H9 (cell line): ENCODE measurements at regions not wholly inside any gene's neighbourhood (a gene's known extent, or its start where the extent isn't known, plus 50 kb on each side); places are given as distances from the start of the nearest gene placed in this dataset.

ENCODE experiments used
- DNase-seq: peaks from one replicate; pipeline ENCODE4 v3.0.0-alpha.2; 2017
- H2AFZ ChIP-seq: one replicate; pipeline ENCODE4 v1.6.1; 2013; ENCODE audit warnings: mild to moderate bottlenecking, low read length, control low read depth, moderate library complexity
- H2AK5ac ChIP-seq: 2 replicates; pipeline ENCODE4 v1.6.1; 2013; ENCODE audit warnings: low read length, control low read depth, mixed read lengths; ENCODE audit not compliant: insufficient read length
- H2BK120ac ChIP-seq: one replicate; pipeline ENCODE4 v1.6.1; 2013; ENCODE audit warnings: low read depth, mild to moderate bottlenecking, low read length, control low read depth, inconsistent platforms; ENCODE audit not compliant: poor library complexity, severe bottlenecking
- H2BK12ac ChIP-seq: 2 replicates; pipeline ENCODE4 v1.6.1; 2013; ENCODE audit warnings: low read length, control low read depth, mixed read lengths, low read depth; ENCODE audit not compliant: insufficient read length
- H2BK15ac ChIP-seq: 2 replicates; pipeline ENCODE4 v1.6.1; 2013; ENCODE audit warnings: low read depth, low read length, control low read depth
- H2BK20ac ChIP-seq: one replicate; pipeline ENCODE4 v1.6.1; 2013; ENCODE audit warnings: low read depth, mild to moderate bottlenecking, low read length, control low read depth, inconsistent platforms; ENCODE audit not compliant: poor library complexity, severe bottlenecking
- H2BK5ac ChIP-seq: 2 replicates; pipeline ENCODE4 v1.6.1; 2013; ENCODE audit warnings: low read length, control low read depth, mixed read lengths; ENCODE audit not compliant: insufficient read length
- H3K14ac ChIP-seq: 2 replicates; pipeline ENCODE4 v1.6.1; 2013; ENCODE audit warnings: low read length, control low read depth; ENCODE audit not compliant: insufficient read depth
- H3K18ac ChIP-seq: 2 replicates; pipeline ENCODE4 v1.6.1; 2013; ENCODE audit warnings: low read depth, mild to moderate bottlenecking, mixed read lengths, low read length, control low read depth; ENCODE audit not compliant: insufficient read length
- H3K23ac ChIP-seq: 2 replicates; pipeline ENCODE4 v1.6.1; 2013; ENCODE audit warnings: low read length, control low read depth, mixed read lengths, low read depth; ENCODE audit not compliant: insufficient read length
- H3K23me2 ChIP-seq: 2 replicates; pipeline ENCODE4 v1.6.1; 2013; ENCODE audit warnings: low read depth, mild to moderate bottlenecking, mixed read lengths, low read length, control low read depth; ENCODE audit not compliant: insufficient read length, poor library complexity, severe bottlenecking
- H3K27ac ChIP-seq: 2 replicates; pipeline ENCODE4 v1.5.1; 2013; ENCODE audit warnings: low read length, control low read depth, mixed read lengths, low read depth; ENCODE audit not compliant: insufficient read length
- H3K27me3 ChIP-seq: 2 replicates; pipeline ENCODE4 v1.6.1; 2013; ENCODE audit warnings: low read length, control low read depth, inconsistent platforms; ENCODE audit not compliant: insufficient read depth
- H3K4ac ChIP-seq: 2 replicates; pipeline ENCODE4 v1.6.1; 2013; ENCODE audit warnings: low read depth, mild to moderate bottlenecking, control low read depth, inconsistent platforms, low read length, moderate library complexity
- H3K4me1 ChIP-seq: 2 replicates; pipeline ENCODE4 v1.6.1; 2013; ENCODE audit warnings: low read length, control low read depth, inconsistent platforms; ENCODE audit not compliant: insufficient read depth
- H3K4me2 ChIP-seq: 2 replicates; pipeline ENCODE4 v1.6.1; 2013; ENCODE audit warnings: low read length, control low read depth, mixed read lengths; ENCODE audit not compliant: insufficient read length, insufficient read depth
- H3K56ac ChIP-seq: 2 replicates; pipeline ENCODE4 v1.6.1; 2013; ENCODE audit warnings: low read depth, mild to moderate bottlenecking, mixed read lengths, low read length, control low read depth; ENCODE audit not compliant: insufficient read length
- H3K79me1 ChIP-seq: 2 replicates; pipeline ENCODE4 v1.6.1; 2013; ENCODE audit warnings: low read depth, mild to moderate bottlenecking, moderate library complexity, low read length, control low read depth, inconsistent platforms; ENCODE audit not compliant: insufficient read depth, poor library complexity, severe bottlenecking
- H3K79me2 ChIP-seq: 2 replicates; pipeline ENCODE4 v1.6.1; 2013; ENCODE audit warnings: low read length, control low read depth, inconsistent platforms; ENCODE audit not compliant: insufficient read depth
- H3K9ac ChIP-seq: 2 replicates; pipeline ENCODE4 v1.6.1; 2013; ENCODE audit warnings: low read length, control low read depth, mixed read lengths; ENCODE audit not compliant: insufficient read length; ENCODE audit errors: extremely low read depth
- H3K9me3 ChIP-seq: one replicate; pipeline ENCODE4 v1.6.1; 2013; ENCODE audit warnings: low read depth, low read length, inconsistent platforms; ENCODE audit not compliant: control insufficient read depth
- H3T11ph ChIP-seq: one replicate; pipeline ENCODE4 v1.6.1; 2013; ENCODE audit warnings: mild to moderate bottlenecking, low read length, control low read depth, inconsistent platforms
- H4K20me1 ChIP-seq: one replicate; pipeline ENCODE4 v1.6.1; 2013; ENCODE audit not compliant: control insufficient read depth, insufficient read length, insufficient read depth
- H4K5ac ChIP-seq: 2 replicates; pipeline ENCODE4 v1.6.1; 2013; ENCODE audit warnings: low read depth, mild to moderate bottlenecking, mixed read lengths, low read length, control low read depth; ENCODE audit not compliant: insufficient read length
- H4K8ac ChIP-seq: replicated peaks from 2 replicates; pipeline ENCODE4 v1.6.1; 2013; ENCODE audit warnings: low read length, control low read depth, mixed read lengths, low read depth; ENCODE audit not compliant: insufficient read length
- H4K91ac ChIP-seq: 2 replicates; pipeline ENCODE4 v1.6.1; 2013; ENCODE audit warnings: low read depth, mild to moderate bottlenecking, moderate library complexity, mixed read lengths, low read length, control low read depth; ENCODE audit not compliant: insufficient read length
- H3K27ac Mint-ChIP-seq, 3 experiments: 2 replicates in 2 of 3; 3 replicates in 1 of 3; pipeline ENCODE4 v1.8.0; 2020 to 2021; ENCODE audit warnings: mixed read lengths in 3 of 3, mild to moderate bottlenecking in 1 of 3, moderate library complexity in 1 of 3
- H3K27me3 Mint-ChIP-seq: 2 replicates; pipeline ENCODE4 v1.8.0; 2021; ENCODE audit warnings: low read depth, mild to moderate bottlenecking, moderate library complexity, mixed read lengths
- H3K36me3 Mint-ChIP-seq, 3 experiments: 2 replicates in 2 of 3; 3 replicates in 1 of 3; pipeline ENCODE4 v1.8.0; 2020 to 2021; ENCODE audit warnings: low read depth in 3 of 3, mixed read lengths in 3 of 3; ENCODE audit not compliant: insufficient read depth in 1 of 3
- H3K4me1 Mint-ChIP-seq, 2 experiments: 2 replicates each; pipeline ENCODE4 v1.8.0; 2020; ENCODE audit warnings: mixed read lengths in 2 of 2
- H3K4me3 Mint-ChIP-seq, 2 experiments: 2 replicates in 1 of 2; 3 replicates in 1 of 2; pipeline ENCODE4 v1.8.0; 2020 to 2021; ENCODE audit warnings: mild to moderate bottlenecking in 2 of 2, mixed read lengths in 2 of 2, moderate library complexity in 1 of 2
- H3K9me3 Mint-ChIP-seq, 2 experiments: 2 replicates in 1 of 2; 3 replicates in 1 of 2; pipeline ENCODE4 v1.8.0; 2020; ENCODE audit warnings: mild to moderate bottlenecking in 2 of 2, mixed read lengths in 2 of 2, moderate library complexity in 1 of 2
- CTCF ChIP-seq: fragments of 200-600 bp; sonication (generic); conservative IDR thresholded peaks from 3 replicates; pipeline ENCODE4 v1.8.0; 2021; ENCODE audit warnings: antibody characterized with exemption, mild to moderate bottlenecking

- no peak overlapping the region for H3T11ph ChIP-seq
- H2BK120ac ChIP-seq, result no peak overlapping the region
- H3K79me1 ChIP-seq, result no peaks in the 10 kb centered on the region
- H3K9me3 ChIP-seq, result no peaks in the 10 kb centered on the region
- no peak overlapping the region for H2AFZ ChIP-seq
- no peak overlapping the region for H3K14ac ChIP-seq
- H3K9ac ChIP-seq, result no peak overlapping the region
- DNase-seq, result no peak
- H4K20me1 ChIP-seq, result no peaks in the 10 kb centered on the region
- no peak overlapping the region for H3K23ac ChIP-seq
- TF ChIP-seq CTCF, result no peak
- no peak overlapping the region for H2BK15ac ChIP-seq
- no peak overlapping the region for H4K91ac ChIP-seq
- Mint-ChIP-seq H3K27ac (peak overlapping the region in 1 of 3 experiments; percentile 93; a peak in 2 of 7 replicates), H3K36me3 (peaks cover 0 to 5% (median 0%) of the 10 kb centered on the region in 3 experiments; a peak in 2 of 7 replicates), H3K4me3 (no peak overlapping the region), H3K4me1 (peaks cover 11 to 15% of the 10 kb centered on the region in 2 experiments), H3K9me3 (peaks cover 3 to 6% of the 10 kb centered on the region in 2 experiments; a peak in 4 of 5 replicates), H3K27me3 (no peaks in the 10 kb centered on the region)
- H3K4me1 ChIP-seq, result no peaks in the 10 kb centered on the region; the same call in 1 of the 2 replicates
- no peak overlapping the region for H3K4me2 ChIP-seq
- no peaks in the 10 kb centered on the region for H3K27me3 ChIP-seq
- H2BK20ac ChIP-seq, result no peak overlapping the region
- H3K4ac ChIP-seq, result no peak overlapping the region
- H2BK12ac ChIP-seq, result no peak overlapping the region
- no peak overlapping the region for H3K18ac ChIP-seq
- no peak overlapping the region for H3K56ac ChIP-seq
- H4K5ac ChIP-seq, result no peak overlapping the region
- no peaks in the 10 kb centered on the region for H3K79me2 ChIP-seq
- H2BK5ac ChIP-seq, result no peak overlapping the region
- H2AK5ac ChIP-seq, result no peak overlapping the region
- H3K27ac ChIP-seq, result no peak overlapping the region
- H3K23me2 ChIP-seq, result no peaks in the 10 kb centered on the region
- H4K8ac ChIP-seq, result no peak overlapping the region
These were observed 117.5 kb upstream of the ARHGEF26 start for GRCh38 chr3:154003649-154004048.
